SK-N-SH (cell line): ENCODE measurements at regions not wholly inside any gene's neighbourhood (a gene's known extent, or its start where the extent isn't known, plus 50 kb on each side); places are given as distances from the start of the nearest gene placed in this dataset.

Experiments used
- EZH2phosphoT487 ChIP-seq: fragments of 200-600 bp; sonication (generic); IDR thresholded peaks from 2 replicates; pipeline ENCODE4 v1.6.1; 2017; ENCODE audit warnings: low read depth, mixed run types, mild to moderate bottlenecking, antibody characterized with exemption, moderate library complexity, borderline replicate concordance
- FOXM1 ChIP-seq: IDR thresholded peaks from 2 replicates; pipeline ENCODE4 v1.4.0; 2012; ENCODE audit warnings: low read depth, mild to moderate bottlenecking
- JUND ChIP-seq: IDR thresholded peaks from 2 replicates; pipeline ENCODE4 v1.4.0; 2012
- POLR2AphosphoS5 ChIP-seq: IDR thresholded peaks from 2 replicates; pipeline ENCODE4 v1.6.1; 2012; ENCODE audit warnings: low read depth, low read length
- RCOR1 ChIP-seq: fragments of 150-350 bp; IDR thresholded peaks from 2 replicates; pipeline ENCODE4 v1.6.1; 2017; ENCODE audit warnings: antibody characterized with exemption, low read length
- YY1 ChIP-seq: IDR thresholded peaks from 2 replicates; pipeline ENCODE4 v1.4.0; 2012; ENCODE audit warnings: low read depth, mild to moderate bottlenecking
- TF ChIP-seq, protein P1 (sequence below): fragments of 200-600 bp; sonication (generic); IDR thresholded peaks from 2 replicates; pipeline ENCODE4 v1.6.1; 2017; ENCODE audit warnings: antibody characterized with exemption, mild to moderate bottlenecking, moderate library complexity
- TF ChIP-seq, protein P2 (sequence below): IDR thresholded peaks from 2 replicates; pipeline ENCODE4 v1.4.0; 2012; ENCODE audit warnings: low read depth, borderline replicate concordance
- TF ChIP-seq, protein P3 (sequence below): IDR thresholded peaks from 2 replicates; pipeline ENCODE4; 2012

DNA sequence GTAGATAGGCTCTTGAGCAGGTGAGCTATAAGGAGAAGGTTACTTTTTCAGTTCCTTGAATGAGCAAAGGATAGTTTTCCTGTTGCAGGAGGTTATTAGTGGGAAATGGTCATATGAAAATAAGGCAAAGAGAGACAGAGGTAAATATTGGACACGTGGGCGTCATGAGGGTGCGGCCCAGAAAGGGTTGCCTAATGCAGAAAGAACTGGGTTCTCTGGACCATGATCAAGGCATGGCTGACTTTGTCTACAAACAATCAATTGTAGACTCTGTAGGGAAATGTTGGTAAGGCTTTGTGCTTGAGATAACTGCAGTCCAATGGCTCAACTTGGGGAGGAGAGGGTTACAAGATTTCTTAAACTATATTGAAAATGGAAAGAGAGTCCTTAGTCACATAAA is 585.8 kb downstream of the BCL11A start:
- TF ChIP-seq, protein P1, sequence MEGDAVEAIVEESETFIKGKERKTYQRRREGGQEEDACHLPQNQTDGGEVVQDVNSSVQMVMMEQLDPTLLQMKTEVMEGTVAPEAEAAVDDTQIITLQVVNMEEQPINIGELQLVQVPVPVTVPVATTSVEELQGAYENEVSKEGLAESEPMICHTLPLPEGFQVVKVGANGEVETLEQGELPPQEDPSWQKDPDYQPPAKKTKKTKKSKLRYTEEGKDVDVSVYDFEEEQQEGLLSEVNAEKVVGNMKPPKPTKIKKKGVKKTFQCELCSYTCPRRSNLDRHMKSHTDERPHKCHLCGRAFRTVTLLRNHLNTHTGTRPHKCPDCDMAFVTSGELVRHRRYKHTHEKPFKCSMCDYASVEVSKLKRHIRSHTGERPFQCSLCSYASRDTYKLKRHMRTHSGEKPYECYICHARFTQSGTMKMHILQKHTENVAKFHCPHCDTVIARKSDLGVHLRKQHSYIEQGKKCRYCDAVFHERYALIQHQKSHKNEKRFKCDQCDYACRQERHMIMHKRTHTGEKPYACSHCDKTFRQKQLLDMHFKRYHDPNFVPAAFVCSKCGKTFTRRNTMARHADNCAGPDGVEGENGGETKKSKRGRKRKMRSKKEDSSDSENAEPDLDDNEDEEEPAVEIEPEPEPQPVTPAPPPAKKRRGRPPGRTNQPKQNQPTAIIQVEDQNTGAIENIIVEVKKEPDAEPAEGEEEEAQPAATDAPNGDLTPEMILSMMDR = no peak
- no peak for TF ChIP-seq POLR2AphosphoS5
- TF ChIP-seq, protein P2, sequence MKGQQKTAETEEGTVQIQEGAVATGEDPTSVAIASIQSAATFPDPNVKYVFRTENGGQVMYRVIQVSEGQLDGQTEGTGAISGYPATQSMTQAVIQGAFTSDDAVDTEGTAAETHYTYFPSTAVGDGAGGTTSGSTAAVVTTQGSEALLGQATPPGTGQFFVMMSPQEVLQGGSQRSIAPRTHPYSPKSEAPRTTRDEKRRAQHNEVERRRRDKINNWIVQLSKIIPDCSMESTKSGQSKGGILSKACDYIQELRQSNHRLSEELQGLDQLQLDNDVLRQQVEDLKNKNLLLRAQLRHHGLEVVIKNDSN = no peak
- no peak for TF ChIP-seq JUND
- TF ChIP-seq YY1 = no peak
- TF ChIP-seq, protein P3, sequence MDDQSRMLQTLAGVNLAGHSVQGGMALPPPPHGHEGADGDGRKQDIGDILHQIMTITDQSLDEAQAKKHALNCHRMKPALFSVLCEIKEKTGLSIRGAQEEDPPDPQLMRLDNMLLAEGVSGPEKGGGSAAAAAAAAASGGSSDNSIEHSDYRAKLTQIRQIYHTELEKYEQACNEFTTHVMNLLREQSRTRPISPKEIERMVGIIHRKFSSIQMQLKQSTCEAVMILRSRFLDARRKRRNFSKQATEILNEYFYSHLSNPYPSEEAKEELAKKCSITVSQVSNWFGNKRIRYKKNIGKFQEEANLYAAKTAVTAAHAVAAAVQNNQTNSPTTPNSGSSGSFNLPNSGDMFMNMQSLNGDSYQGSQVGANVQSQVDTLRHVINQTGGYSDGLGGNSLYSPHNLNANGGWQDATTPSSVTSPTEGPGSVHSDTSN = no peak
- TF ChIP-seq RCOR1 = no peak
- no peak for TF ChIP-seq FOXM1
- TF ChIP-seq EZH2phosphoT487 = no peak
